GM23338 (cell line): ENCODE measurements at regions not wholly inside any gene's neighbourhood (a gene's known extent, or its start where the extent isn't known, plus 50 kb on each side); places are given as distances from the start of the nearest gene placed in this dataset.

Experiments
- CREB1 ChIP-seq: fragments of 250-450 bp; sonication (Bioruptor Pico); IDR thresholded peaks from 2 replicates; pipeline ENCODE4 v1.5.0; 2020; ENCODE audit warnings: low read depth, mild to moderate bottlenecking, moderate library complexity
- CTCF ChIP-seq, 2 experiments: fragments of 200-600 bp in 1 of 2; sonication (generic) in 1 of 2; conservative IDR thresholded peaks; 2 replicates each; pipeline versions ENCODE4 v1.5.1 to v1.6.1; 2016 to 2017; ENCODE audit warnings: antibody characterized with exemption in 2 of 2, low read depth in 2 of 2, mild to moderate bottlenecking in 2 of 2, moderate library complexity in 1 of 2
- EZH2phosphoT487 ChIP-seq: fragments of 200-600 bp; sonication (generic); IDR thresholded peaks from one replicate; pipeline ENCODE4 v1.8.1; 2018; ENCODE audit warnings: antibody characterized with exemption; ENCODE audit not compliant: unreplicated experiment
- POLR2AphosphoS5 ChIP-seq: IDR thresholded peaks from 2 replicates; pipeline ENCODE4 v1.6.1; 2016; ENCODE audit warnings: antibody characterized with exemption, low read depth
- STAT1 ChIP-seq: IDR thresholded peaks from one replicate; pipeline ENCODE4 v1.6.1; 2016; ENCODE audit warnings: antibody characterized with exemption; ENCODE audit not compliant: unreplicated experiment
- TF ChIP-seq, protein P1 (sequence below): IDR thresholded peaks from one replicate; pipeline ENCODE4 v1.6.1; 2018; ENCODE audit warnings: antibody characterized with exemption; ENCODE audit not compliant: unreplicated experiment

DNA sequence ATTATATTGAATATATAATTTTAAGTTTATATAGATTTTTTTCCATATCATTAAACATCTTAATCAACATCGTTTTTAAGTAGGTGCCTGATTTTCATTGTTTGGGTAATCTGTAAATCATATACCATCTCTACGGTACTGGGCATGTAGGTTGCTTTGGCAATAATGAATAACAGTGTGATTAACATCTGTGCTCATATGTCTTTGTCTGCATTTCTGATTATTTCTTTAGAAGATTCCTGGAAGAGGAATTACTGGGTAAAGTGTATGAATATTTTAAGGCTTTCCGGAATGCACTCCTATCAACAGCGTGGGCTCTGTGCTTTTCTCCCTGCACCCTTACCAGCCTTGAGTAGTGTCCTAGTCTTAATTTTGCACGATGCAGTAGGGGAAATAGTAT lies 119.8 kb upstream of the LIPC start:
- TF ChIP-seq CTCF (conservative IDR thresholded peaks at IDR 0.05; ENCODE audit: low read depth in 2 of 2) (no peak), STAT1 (no peak), POLR2AphosphoS5 (no peak), EZH2phosphoT487 (no peak), CREB1 (CRISPR knock-in tag) (no peak)
- TF ChIP-seq, protein P1, sequence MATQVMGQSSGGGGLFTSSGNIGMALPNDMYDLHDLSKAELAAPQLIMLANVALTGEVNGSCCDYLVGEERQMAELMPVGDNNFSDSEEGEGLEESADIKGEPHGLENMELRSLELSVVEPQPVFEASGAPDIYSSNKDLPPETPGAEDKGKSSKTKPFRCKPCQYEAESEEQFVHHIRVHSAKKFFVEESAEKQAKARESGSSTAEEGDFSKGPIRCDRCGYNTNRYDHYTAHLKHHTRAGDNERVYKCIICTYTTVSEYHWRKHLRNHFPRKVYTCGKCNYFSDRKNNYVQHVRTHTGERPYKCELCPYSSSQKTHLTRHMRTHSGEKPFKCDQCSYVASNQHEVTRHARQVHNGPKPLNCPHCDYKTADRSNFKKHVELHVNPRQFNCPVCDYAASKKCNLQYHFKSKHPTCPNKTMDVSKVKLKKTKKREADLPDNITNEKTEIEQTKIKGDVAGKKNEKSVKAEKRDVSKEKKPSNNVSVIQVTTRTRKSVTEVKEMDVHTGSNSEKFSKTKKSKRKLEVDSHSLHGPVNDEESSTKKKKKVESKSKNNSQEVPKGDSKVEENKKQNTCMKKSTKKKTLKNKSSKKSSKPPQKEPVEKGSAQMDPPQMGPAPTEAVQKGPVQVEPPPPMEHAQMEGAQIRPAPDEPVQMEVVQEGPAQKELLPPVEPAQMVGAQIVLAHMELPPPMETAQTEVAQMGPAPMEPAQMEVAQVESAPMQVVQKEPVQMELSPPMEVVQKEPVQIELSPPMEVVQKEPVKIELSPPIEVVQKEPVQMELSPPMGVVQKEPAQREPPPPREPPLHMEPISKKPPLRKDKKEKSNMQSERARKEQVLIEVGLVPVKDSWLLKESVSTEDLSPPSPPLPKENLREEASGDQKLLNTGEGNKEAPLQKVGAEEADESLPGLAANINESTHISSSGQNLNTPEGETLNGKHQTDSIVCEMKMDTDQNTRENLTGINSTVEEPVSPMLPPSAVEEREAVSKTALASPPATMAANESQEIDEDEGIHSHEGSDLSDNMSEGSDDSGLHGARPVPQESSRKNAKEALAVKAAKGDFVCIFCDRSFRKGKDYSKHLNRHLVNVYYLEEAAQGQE: no peak
